HuH-7.5 (cell line): ENCODE measurements at regions not wholly inside any gene's neighbourhood (a gene's known extent, or its start where the extent isn't known, plus 50 kb on each side); places are given as distances from the start of the nearest gene placed in this dataset.

Experiments used
- DNase-seq: peaks from one replicate; pipeline ENCODE4 v3.0.0; 2011; ENCODE audit warnings: low spot score

DNA sequence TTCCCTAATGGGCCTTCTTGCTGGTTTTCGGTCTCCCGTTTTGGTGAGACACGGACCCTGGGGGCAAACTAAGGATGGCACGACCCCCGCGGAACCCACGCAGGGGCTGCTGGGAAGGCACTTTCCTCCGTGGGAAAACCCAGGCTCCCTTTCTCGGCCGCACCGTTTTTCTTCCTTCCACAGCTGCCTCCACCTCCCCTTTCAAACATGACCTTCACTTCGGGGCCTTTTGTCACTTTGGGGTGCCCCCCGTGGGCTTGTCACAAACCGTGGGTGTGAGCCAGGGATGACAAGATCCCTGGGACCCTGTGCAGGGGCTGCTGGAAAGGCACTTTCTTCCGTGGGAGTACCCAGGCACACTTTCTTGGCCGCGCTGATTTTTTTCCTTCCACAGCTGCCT lies 268.7 kb downstream of the ALG10 start:
- DNase-seq: no peak

DNA sequence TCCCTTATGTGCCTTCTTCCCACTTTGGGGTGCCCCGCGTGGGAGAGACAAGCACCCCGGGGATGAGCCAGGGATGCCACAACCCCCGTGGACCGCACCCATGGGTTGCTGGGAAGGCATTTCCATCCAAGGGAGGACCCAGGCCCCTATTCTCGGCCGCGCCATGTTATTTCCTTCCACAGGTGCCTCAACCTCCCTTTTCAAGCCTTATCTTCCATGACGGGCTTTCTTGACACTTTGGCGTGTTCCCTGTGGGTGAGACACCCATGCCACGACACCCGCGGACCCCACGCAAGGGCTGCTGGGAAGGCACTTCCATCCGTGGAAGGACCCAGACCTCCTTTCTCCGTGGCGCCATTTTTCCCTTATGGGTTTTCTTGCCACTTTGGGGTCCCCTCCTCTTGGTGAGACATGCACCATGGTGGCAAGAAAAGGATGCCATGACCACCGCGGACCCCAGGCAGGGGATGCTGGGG lies 269.2 kb downstream of the ALG10 start:
- no peak for DNase-seq

DNA sequence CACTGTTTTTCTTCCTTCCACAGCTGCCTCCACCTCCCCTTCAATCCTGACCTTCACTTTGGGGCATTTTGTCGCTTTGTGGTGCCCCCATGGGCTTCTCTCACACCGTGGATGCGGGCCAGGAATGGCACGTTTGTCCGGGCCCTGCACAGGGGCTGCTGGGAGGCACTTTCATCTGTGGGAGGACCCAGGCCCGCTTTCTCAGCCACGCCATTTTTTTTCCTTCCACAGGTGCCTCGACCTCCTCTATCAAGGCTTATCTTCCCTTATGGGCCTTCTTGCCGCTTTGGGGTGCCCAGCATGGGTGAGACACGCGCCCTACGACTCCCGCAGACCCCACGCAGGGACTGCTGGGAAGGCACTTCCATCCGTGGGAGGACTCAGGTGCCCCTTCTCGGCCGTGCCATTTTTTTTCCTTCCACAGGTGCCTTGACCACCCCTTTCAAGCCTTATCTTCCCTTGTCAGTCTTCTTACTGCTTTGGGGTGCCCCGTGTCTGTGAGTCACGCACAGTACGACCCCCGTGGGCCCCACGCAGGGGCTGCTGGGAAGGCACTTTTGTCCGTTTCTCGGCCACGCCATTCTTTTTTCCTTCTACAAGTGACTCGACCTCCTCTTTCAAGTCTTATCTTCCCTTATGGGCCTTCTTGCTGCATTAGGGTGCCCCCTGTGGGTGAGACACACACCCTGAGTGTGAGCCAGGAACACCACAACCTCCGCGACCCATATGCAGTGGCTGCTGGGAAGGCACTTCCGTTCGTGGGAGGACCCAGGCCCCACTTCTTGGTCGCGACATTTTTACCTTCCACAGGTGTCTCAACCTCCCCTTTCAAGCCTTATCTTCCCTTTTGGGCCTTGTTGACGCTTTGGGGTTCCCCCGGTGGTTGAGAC lies 270.7 kb downstream of the ALG10 start:
- DNase-seq: no peak

DNA sequence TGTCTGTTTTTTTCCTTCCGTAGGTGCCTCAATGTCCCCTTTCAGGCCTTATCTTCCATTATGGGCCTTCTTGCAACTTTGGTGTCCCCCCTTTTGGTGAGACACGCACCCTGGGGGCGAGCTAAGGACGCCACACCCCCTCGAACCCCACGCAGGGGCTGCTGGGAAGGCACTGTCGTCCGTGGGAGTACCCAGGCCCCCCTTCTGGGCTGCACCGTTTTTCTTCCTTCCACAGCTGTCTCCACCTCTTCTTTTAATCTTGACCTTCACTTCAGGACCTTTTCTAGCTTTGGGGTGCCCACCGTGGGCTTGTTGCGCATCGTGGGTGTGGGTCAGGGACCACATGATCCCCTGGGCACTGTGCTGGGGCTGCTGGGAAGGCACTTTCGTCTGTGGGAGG lies 271.8 kb downstream of the ALG10 start:
- DNase-seq: no peak

DNA sequence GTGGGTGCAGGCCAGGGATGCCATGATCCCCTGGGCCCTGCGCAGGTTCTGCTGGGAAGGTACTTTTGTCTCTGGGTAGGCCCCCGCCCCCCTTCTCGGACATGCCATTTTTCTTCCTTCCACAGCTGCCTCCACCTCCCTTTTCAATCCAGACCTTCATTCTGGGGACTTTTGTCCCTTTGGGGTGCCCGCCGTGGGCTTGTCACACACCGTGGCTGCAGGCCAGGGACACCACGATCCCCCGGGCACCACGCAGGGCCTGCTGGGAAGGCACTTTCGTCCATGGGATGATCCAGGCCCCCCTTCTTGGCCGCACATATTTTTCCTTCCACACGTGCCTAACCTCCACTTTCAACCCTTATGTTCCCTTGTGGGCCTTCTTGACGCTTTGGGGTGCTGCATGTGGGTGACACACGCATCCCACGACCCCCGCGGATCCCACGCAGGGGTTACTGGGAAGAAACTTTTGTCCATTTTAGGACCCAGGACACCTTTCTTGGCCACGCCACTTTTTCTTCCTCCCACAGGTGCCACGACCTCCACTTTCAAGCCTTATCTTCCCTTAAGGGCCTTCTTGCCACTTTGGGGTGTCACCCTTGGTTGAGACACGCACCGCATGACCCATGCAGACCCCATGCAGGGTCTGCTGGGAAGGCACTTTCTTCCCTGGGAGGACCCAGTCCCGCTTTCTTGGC lies 272.5 kb downstream of the ALG10 start:
- DNase-seq: no peak

DNA sequence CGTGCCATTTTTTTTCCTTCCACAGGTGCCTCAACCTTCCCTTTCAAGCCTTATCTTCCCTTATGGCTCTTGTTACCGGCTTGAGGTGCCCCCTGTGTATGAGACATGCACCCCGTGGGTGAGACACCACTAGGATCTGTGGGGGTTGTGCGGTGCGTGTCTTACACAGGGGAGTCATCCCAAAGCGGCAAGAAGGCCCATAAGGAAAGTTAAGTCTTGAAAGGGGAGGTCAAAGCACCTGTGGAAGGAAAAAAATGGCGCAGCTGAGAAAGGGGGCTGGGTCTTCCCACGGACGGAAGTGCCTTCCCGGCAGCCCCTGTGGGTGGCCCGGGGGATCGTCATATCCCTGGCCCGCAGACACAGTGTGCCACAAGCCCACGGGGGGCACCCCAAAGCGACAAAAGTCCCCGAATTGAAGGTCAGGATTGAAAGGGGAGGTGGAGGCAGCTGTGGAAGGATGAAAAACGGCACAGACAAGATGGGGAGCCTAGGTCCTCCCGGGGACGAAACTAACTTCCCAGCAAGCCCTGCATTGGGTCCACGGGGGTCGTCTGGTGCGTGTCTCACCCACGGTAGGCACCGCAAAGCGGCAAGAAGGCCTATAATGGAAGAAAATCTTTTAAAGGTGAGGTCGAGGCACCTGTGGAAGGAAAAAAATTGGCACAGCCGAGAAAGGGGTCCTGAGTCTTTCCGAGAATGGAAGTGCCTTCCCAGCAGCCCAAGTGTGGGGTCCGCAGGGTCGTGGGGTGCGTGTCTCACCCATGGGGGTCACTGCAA lies 273.3 kb downstream of the ALG10 start:
- no peak for DNase-seq

DNA sequence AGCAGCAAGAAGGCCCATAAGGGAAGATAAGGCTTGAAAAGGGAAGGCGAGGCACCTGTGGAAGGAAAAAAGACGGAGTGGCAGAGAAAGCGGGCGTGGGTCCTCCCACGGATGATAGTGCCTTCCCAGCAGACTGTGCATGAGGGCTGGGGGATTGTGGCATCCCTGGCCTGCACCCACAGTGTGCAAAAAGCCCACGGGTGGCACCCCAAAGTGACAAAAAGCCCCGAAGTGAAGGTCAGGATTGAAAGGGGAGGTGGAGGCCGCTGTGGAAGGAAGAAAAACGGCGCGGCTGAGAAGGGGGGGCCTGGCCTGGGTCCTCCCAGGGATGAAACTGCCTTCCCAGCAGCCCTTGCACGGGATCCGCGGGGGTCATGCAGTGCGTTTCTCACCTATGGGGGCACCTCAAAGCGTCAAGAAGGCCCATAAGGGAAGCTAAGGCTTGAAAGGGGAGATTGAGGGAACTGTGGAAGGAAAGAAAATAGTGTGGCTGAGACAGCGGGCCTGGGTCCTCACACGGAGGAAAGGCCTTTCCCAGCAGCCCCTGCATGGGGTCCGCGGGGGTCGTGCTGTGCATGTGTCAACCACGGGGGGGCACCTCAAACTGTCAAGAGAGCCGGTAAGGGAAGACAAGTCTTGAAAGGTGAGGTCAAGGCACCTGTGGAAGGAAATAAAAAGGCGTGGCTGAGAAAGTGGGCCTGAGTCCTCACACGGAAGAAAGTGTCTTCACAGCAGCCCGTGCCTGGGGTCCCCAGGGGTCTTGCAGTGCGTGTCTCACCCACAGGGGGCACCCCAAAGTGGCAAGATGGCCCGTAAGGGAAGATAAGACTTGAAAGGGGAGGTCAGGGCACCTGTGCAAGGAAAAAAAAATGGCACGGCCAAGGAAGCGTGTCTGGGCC lies 274.1 kb downstream of the ALG10 start:
- DNase-seq: no peak

DNA sequence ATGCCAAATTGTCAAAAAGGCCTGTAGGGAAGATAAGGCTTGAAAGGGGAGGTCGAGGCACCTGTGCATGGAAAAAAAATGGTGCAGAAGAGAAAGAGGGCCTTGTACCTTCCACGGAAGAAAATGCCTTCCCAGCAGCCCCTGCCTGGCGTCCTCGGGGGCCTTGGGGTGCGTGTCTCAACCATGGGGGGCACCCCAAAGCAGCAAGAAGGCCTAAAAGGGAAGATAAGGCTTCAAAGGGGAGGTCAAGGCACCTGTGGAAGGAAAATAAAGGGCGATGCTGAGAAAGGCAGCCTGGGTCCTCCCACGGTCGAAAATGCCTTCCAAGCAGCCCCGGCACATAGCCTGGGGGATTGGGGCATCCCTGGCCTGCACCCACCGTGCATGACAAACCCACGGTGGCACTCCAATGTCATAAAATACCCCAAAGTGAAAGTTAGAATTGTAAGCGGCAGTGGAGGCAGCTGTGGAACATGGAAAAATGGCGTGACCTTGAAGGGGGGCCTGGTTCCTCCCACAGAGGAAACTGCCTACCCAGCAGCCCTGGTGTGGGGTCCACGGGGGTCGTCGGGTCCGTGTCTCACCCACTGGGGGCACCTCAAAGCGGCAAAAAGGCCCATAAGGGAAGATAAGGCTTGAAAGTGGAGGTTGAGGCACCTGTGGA lies 275.0 kb downstream of the ALG10 start:
- DNase-seq: no peak

DNA sequence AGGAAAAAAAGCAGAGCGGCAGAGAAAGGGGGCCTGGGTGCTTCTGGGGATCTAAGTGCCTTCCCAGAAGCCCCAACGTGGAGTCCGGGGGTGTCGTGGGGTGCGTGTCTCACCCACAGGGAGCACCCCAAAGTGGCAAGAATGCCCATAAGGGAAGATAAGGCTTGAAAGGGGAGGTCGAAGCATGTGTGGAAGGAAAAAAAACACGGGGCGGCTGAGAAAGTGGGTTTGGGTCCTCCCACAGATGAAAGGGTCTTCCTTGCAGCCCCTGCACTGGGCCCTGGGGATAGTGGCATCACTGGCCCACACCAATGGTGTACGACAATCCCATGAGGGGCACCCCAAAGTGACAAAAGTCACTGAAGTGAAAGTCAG lies 275.5 kb downstream of the ALG10 start:
- no peak for DNase-seq

DNA sequence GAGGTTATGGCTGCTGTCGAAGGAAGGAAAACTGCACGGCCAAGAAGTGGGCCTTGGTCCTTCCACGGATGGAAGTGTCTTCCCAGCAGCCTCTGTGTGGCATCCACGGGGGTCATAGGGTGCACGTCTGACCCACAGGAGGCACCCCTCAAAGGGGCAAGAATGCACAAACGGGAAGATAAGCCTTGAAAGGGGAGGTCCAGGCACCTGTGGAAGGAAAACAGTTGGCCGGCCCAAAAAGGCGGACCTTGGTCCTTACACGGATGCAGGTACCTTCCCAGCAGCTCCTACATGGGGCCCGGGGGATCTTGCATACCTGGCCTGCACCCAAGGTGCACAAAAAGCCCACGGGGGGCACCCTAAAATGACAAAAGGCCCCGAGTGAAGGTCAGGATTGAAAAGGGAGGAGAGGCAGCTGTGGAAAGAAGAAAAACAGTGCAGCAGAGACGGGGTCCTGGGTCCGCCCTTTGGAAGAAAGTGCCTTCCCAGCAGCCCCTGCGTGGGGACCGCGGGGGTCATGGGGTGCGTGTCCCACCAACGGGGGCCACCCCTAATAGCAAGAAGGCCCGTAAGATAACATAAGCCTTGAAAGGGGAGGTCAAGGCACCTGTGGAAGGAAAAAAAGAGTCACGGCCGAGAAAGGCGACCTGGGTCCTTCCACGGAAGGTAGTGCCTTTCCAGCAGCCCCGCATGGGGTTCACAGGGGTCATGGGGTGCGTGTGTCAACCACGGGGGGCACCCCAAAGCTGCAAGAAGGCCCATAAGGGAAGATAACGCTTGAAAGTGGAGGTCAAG lies 276.1 kb downstream of the ALG10 start:
- DNase-seq: no peak

DNA sequence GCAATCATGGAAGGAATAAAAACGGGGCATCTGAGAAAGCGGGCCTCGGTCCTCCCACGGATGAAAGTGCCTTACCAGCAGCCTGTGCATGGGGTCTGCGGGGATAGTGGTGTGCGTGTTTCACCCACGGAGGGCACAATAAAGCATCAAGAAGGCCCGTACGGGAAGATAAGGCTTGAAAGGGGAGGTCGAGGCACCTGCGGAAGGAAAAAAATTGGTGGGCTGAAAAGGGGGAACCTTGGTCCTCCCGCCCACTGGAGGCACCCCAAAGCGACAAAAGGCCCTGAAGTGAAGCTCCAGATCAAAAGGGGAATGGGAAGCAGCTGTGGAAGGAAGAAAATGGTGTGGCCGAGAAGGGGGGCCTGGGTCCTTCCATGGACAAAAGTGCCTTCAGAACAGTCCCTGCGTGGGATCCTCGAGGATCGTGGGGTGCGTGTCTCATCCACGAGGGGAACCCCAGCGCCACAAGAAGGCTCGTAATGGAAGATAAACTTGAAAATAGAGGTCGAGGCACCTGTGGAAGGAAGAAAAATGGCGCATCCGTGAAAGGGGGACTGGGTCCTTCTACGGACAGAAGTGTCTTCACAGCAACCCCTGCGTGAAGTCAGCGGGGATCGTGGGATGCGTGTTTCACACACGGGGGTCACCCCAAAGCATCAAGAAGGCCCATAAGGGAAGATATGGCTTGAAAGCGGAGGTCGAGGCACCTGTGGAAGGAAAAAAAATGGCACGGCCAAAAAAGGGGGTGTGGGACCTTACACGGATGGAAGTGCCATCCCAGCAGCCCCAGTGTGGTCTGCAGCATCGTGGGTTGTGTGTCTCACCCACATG lies 276.9 kb downstream of the ALG10 start:
- no peak for DNase-seq

DNA sequence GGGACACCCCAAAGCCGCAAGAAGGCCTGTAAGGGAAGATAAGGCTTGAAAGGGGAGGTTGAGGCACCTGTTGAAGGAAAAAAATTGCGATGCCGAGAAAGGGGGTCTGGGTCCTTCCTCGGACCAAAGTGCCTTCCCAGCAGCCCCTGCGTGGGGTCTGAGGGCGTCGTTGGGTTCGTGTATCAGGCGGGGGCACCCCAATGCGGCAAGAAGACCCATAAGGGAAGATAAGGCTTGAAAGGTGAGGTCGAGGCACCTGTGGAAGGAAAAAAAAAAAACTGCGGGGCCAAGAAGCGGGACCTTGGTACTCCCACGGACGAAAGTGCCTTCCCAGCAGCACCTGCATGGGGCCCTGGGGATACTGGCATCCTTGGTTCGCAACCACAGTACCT lies 277.5 kb downstream of the ALG10 start:
- no peak for DNase-seq

DNA sequence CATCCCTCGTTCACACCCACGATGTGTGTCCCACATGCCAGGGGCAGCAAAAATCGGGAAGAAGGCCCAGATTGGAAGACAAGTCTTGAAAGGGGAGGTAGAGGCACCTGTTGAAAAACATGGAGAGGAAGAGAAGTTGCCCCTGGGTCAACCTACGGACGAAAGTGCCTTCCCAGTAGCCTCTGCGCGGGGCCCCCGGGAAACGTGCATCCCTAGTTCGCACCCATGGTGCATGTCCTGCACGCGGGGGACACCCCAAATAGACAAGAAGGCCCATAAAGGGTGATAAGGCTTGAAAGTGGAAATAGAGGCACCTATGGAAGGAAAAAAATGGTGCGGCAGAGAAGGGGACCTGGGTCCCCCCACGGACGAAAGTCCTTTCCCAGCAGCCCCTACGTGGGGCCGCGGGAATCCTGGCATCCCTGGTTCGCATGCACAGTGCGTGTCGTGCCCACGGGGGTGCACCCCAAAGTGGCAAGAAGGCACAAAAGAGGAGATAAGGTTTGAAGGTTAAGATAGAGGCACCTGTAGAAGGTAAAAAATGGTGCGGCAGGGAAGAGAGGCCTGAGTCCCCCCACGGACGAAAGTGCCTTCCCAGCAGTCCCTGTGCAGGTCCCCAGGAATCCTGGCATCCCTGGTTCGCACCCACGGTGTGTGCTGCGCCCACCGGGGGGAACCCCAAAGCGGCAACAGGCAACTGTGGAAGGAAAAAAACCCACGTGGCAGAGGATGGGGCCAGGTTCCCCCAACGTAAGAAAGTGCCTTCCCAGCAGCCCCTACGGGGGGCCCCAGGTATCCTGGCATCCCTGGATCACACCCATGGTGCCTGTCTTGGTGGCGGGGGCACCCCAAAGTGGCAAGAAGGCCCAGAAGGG lies 278.3 kb downstream of the ALG10 start:
- no peak for DNase-seq

DNA sequence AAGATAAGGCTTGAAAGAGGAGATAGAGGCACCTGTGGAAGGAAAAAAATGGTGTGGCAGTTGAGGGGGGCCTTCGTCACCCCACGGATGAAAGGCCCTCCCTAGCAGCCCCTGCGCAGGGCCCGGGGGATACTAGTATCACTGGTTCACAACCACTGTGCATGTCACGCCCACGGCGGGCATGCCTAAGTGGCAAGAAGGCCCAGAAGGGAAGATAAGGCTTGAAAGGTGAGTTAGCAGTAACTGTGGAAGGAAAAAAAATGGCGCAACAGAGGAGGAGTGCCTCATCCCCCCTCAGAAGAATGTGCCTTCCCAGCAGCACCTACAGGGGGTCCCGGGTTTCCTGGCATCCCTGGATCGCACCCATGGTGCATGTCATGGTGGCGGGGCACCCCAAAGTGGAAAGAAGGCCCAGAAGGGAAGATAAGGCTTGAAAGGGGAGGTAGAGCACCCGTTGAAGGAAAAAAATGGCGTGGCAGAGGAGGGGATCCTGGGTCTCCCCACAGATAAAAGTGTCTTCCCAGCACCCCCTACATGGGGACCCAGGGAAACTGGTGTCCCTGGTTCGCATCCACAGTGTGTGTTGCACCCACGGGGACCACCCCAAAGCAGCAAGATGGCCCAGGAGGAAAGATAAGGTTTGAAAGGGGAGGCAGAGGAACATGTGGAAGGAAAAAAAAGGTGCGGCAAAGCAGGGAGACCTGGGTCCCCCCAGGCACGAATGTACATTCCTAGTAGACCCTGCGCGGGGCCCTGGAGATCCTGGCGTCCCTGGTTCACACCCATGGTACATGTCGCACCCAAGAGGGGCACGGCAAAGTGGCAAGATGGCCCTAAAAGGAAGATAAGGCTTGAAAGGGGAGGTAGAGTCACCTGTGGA lies 279.2 kb downstream of the ALG10 start:
- no peak for DNase-seq

DNA sequence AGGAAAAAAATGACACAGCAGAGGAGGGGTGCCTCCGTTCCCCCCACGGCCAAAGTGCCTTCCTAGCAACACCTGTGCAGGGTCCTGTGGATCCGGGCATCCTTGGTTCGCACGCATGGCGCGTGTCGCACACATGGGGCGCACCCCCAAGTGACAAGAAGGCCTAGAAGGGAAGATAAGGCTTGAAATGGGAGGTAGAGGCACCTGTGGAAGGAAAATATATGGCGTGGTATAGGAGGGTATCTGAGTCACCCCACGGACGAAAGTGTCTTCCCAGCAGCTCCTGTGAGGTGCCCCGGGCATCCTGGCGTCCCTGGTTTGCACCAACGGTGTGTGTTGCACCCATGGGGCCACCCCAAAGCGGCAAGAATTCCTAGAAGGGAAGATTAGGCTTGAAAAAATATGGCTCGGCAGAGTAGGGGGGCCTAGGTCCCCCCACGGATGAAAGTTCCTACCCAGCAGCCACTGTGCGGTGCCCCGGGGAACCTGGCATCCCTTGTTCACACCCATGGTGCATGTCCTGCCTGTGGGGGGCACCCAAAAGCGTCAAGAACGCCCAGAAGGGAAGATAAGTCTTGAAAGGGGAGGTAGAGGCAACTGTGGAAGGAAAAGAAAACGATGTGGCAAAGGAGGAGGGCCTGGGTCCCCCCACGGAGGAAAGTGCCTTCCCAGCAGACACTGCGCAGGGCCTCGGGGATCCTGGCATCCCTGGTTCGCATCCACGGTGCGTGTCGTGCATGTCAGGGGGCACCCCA lies 280.0 kb downstream of the ALG10 start:
- no peak for DNase-seq

DNA sequence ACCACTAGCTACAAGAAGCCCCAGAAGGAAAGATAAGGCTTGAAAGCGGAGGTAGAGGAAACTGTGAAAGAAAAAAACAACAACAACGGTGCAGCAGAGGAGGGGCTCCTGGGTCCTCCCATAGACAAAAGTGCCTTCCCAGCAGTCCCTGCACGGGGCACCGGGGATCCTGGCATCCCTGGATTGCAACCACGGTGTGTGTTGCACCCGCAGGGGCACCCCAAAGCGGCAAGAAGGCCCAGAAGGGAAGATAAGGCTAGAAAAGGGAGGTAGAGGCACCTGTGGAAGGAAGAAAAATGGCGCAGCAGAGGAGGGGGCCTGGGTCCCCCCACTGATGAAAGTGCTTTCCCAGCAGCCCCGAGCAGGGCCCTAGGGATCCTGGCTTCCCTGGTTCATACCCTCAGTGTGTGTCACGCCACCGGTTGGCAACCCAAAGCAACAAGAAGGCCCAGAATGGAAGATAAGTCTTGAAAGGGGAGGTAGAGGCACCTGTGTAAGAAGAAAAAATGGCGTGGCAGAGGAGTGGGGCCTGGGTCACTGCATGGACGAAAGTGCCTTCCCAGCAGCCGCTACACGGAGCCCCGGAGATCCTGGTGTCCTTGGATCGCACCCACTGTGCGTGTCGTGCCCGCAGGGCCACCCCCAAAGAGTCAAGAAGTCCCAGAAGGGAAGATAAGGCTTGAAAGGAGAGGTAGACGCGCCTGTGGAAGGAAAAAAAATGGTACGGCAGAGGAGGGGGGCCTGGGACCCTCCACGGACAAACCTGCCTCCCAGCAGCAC lies 281.0 kb downstream of the ALG10 start:
- DNase-seq: no peak
